ENCODE measurements at regions not wholly inside any gene's neighbourhood (a gene's known extent, or its start where the extent isn't known, plus 50 kb on each side); places are given as distances from the start of the nearest gene placed in this dataset.
A peak's percentile ranks its signal among the peaks of the same experiment; 100 is the strongest.

- Histone ChIP-seq H3K4me1 (no peaks in the 10 kb centered on the region), H3K27ac (no peak overlapping the region), H3K9me3 (no peaks in the 10 kb centered on the region), H3K36me3 (no peaks in the 10 kb centered on the region), H3K4me3 (no peak overlapping the region), H3K27me3 (no peaks in the 10 kb centered on the region)
- intact Hi-C loops (cut with DNase I; ENCODE audit: low total_unique reads) = no loop called here
- TF ChIP-seq CTCF (IDR thresholded peaks at IDR 0.05) = no peak
- no peak for DNase-seq
These were observed 339.2 kb upstream of the PMFBP1 start for GRCh38 chr16:72511171-72511570.

- Histone ChIP-seq H3K4me1 (peaks cover 0 to 3% (median 0%) of the 10 kb centered on the region in 4 donors), H3K36me3 (no peaks in the 10 kb centered on the region), H3K27ac (no peak overlapping the region), H3K4me3 (no peak overlapping the region), H3K9me3 (no peaks in the 10 kb centered on the region), H3K27me3 (no peaks in the 10 kb centered on the region)
- TF ChIP-seq CTCF (IDR thresholded peaks at IDR 0.05) = no peak
- DNase-seq = no peak
- intact Hi-C loops (cut with DNase I; ENCODE audit: low total_unique reads) = loop anchor here (10.0 kb wide), 2 partner anchors 687 to 1377 kb away; no protein-coding TSS in a partner anchor
These were observed 336.2 kb upstream of the PMFBP1 start for GRCh38 chr16:72508191-72508590.

- Histone ChIP-seq H3K9me3 (no peaks in the 10 kb centered on the region), H3K36me3 (no peaks in the 10 kb centered on the region), H3K4me3 (no peak overlapping the region), H3K27me3 (no peaks in the 10 kb centered on the region), H3K27ac (no peak overlapping the region), H3K4me1 (peaks cover 0 to 13% (median 0%) of the 10 kb centered on the region in 4 donors)
- TF ChIP-seq CTCF (IDR thresholded peaks at IDR 0.05) = no peak
- intact Hi-C loops (cut with DNase I; ENCODE audit: low total_unique reads) = loop anchor here (10.0 kb wide), 2 partner anchors 692 to 1382 kb away; no protein-coding TSS in a partner anchor
- DNase-seq = no peak
These were observed 330.6 kb upstream of the PMFBP1 start for GRCh38 chr16:72502594-72503005.

- Histone ChIP-seq H3K27ac (no peak overlapping the region), H3K4me1 (peaks cover 0 to 13% (median 0%) of the 10 kb centered on the region in 4 donors), H3K4me3 (no peak overlapping the region), H3K36me3 (no peaks in the 10 kb centered on the region), H3K9me3 (no peaks in the 10 kb centered on the region), H3K27me3 (no peaks in the 10 kb centered on the region)
- TF ChIP-seq CTCF (IDR thresholded peaks at IDR 0.05) = peak; percentile 73 to 83
- intact Hi-C loops (cut with DNase I; ENCODE audit: low total_unique reads) = loop anchor here (10.0 kb wide), 2 partner anchors 693 to 1383 kb away; no protein-coding TSS in a partner anchor
- peak; percentile 49 to 72 for DNase-seq
These were observed 330.0 kb upstream of the PMFBP1 start for GRCh38 chr16:72501739-72502593.

- no peak for TF ChIP-seq CTCF (IDR thresholded peaks at IDR 0.05)
- intact Hi-C loops (cut with DNase I; ENCODE audit: low total_unique reads) = loop anchor here (10.0 kb wide), 2 partner anchors 694 to 1384 kb away; no protein-coding TSS in a partner anchor
- Histone ChIP-seq H3K27ac (no peak overlapping the region), H3K9me3 (no peaks in the 10 kb centered on the region), H3K4me3 (no peak overlapping the region), H3K36me3 (no peaks in the 10 kb centered on the region), H3K4me1 (peaks cover 0 to 13% (median 0%) of the 10 kb centered on the region in 4 donors), H3K27me3 (no peaks in the 10 kb centered on the region)
- DNase-seq = no peak
These were observed 328.6 kb upstream of the PMFBP1 start for GRCh38 chr16:72500545-72500944.

Measured in tibial artery (tissue), 4 donors.